Ecto neural progenitor cell (in vitro differentiated cells): ENCODE measurements at regions not wholly inside any gene's neighbourhood (a gene's known extent, or its start where the extent isn't known, plus 50 kb on each side); places are given as distances from the start of the nearest gene placed in this dataset.

ENCODE experiments used
- DNase-seq: peaks from one replicate; pipeline ENCODE4 v3.0.0-alpha.2; 2018; ENCODE audit warnings: low spot score

GRCh38 chr20:48079028-48079427 is 293.7 kb upstream of the SULF2 start:
- no peak for DNase-seq

- no peak for DNase-seq
Observed at GRCh38 chr20:48076747-48077146, 291.5 kb upstream of the SULF2 start.

GRCh38 chr20:48076247-48076646 is 291.0 kb upstream of the SULF2 start:
- DNase-seq, result no peak

- DNase-seq, result no peak
Observed at GRCh38 chr20:48075591-48076174, 290.4 kb upstream of the SULF2 start.

GRCh38 chr20:48070991-48071652 is 285.8 kb upstream of the SULF2 start:
- no peak for DNase-seq

GRCh38 chr20:48069596-48069995 is 284.3 kb upstream of the SULF2 start:
- no peak for DNase-seq

- DNase-seq, result no peak
Observed at GRCh38 chr20:48066851-48067250, 281.6 kb upstream of the SULF2 start.

- no peak for DNase-seq
Observed at GRCh38 chr20:48066246-48066645, 281.0 kb upstream of the SULF2 start.

GRCh38 chr20:48065833-48066232 is 280.6 kb upstream of the SULF2 start:
- no peak for DNase-seq

- no peak for DNase-seq
Observed at GRCh38 chr20:48064929-48065328, 279.6 kb upstream of the SULF2 start.

GRCh38 chr20:48060841-48061720 is 275.8 kb upstream of the SULF2 start:
- DNase-seq, result no peak

GRCh38 chr20:48058611-48059559 is 273.6 kb upstream of the SULF2 start:
- no peak for DNase-seq

GRCh38 chr20:48057739-48058138 is 272.5 kb upstream of the SULF2 start:
- DNase-seq, result no peak

GRCh38 chr20:48057251-48057650 is 272.0 kb upstream of the SULF2 start:
- no peak for DNase-seq

- no peak for DNase-seq
Observed at GRCh38 chr20:48056218-48056617, 270.9 kb upstream of the SULF2 start.

GRCh38 chr20:48054051-48054450 is 268.8 kb upstream of the SULF2 start:
- no peak for DNase-seq

GRCh38 chr20:48052475-48052835 is 267.2 kb upstream of the SULF2 start:
- no peak for DNase-seq

GRCh38 chr20:48051794-48052474 is 266.7 kb upstream of the SULF2 start:
- no peak for DNase-seq

GRCh38 chr20:48049641-48050040 is 264.4 kb upstream of the SULF2 start:
- DNase-seq, result no peak

GRCh38 chr20:48049171-48049570 is 263.9 kb upstream of the SULF2 start:
- DNase-seq, result no peak

- no peak for DNase-seq
Observed at GRCh38 chr20:48047447-48047846, 262.2 kb upstream of the SULF2 start.
